GM23248 (cell line): ENCODE measurements at regions not wholly inside any gene's neighbourhood (a gene's known extent, or its start where the extent isn't known, plus 50 kb on each side); places are given as distances from the start of the nearest gene placed in this dataset.

Experiments used
- EZH2 ChIP-seq: fragments of 200-600 bp; sonication (generic); IDR thresholded peaks from 2 replicates; pipeline ENCODE4 v1.6.1; 2018; ENCODE audit warnings: antibody characterized with exemption, mild to moderate bottlenecking; ENCODE audit not compliant: insufficient read depth, poor library complexity, severe bottlenecking
- EZH2phosphoT487 ChIP-seq: fragments of 200-600 bp; sonication (generic); IDR thresholded peaks from 2 replicates; pipeline ENCODE4 v1.6.1; 2018; ENCODE audit warnings: antibody characterized with exemption, moderate library complexity, mild to moderate bottlenecking, low read depth; ENCODE audit not compliant: insufficient read depth

- TF ChIP-seq EZH2phosphoT487 (no peak), EZH2 (no peak)
Observed at GRCh38 chr22:19593991-19594569, 69.9 kb upstream of the CLDN5 start.
